Brain microvascular endothelial cell (primary cell): ENCODE measurements at regions not wholly inside any gene's neighbourhood (a gene's known extent, or its start where the extent isn't known, plus 50 kb on each side); places are given as distances from the start of the nearest gene placed in this dataset.

Experiments used
- DNase-seq: peaks from one replicate; pipeline ENCODE4 v3.0.0-alpha.2; 2020
- H3K27ac ChIP-seq: fragments of 250-450 bp; sonication (Bioruptor Pico); 2 replicates; pipeline ENCODE4 v1.5.1; 2020; ENCODE audit warnings: mild to moderate bottlenecking, moderate library complexity
- H3K27me3 ChIP-seq: fragments of 250-450 bp; sonication (Bioruptor Pico); replicated peaks from 2 replicates; pipeline ENCODE4 v1.5.1; 2020; ENCODE audit warnings: mild to moderate bottlenecking
- H3K36me3 ChIP-seq: fragments of 250-450 bp; sonication (Bioruptor Pico); replicated peaks from 2 replicates; pipeline ENCODE4 v1.5.1; 2020; ENCODE audit warnings: mild to moderate bottlenecking
- H3K4me3 ChIP-seq: 2 replicates; pipeline ENCODE4 v1.5.1; 2011; ENCODE audit warnings: low read depth, mild to moderate bottlenecking, control low read depth, low read length, moderate library complexity
- CTCF ChIP-seq: IDR thresholded peaks from 2 replicates; pipeline ENCODE4 v1.5.1; 2011; ENCODE audit warnings: low read depth, mild to moderate bottlenecking, moderate library complexity, low read length, control low read depth, inconsistent platforms; ENCODE audit errors: missing control alignments
- in situ Hi-C: cut with HindIII; loops from 2 replicates; pipeline ENCODE4 v1.10.0; 2017; ENCODE audit warnings: low sequenced_read_pairs, low pct_ligation_motif_present

- DNase-seq: no peak
- no peak overlapping the region for H3K27ac ChIP-seq
- TF ChIP-seq CTCF: no peak
- H3K4me3 ChIP-seq: no peak overlapping the region
- no peaks in the 10 kb centered on the region for H3K27me3 ChIP-seq
- H3K36me3 ChIP-seq: no peaks in the 10 kb centered on the region
- in situ Hi-C loops: no loop called here
Observed at GRCh38 chr16:86877108-86877507, 298.8 kb downstream of the FOXL1 start.

GRCh38 chr16:86877835-86878234 is 299.5 kb downstream of the FOXL1 start:
- in situ Hi-C loops: no loop called here
- Histone ChIP-seq H3K27ac (no peak overlapping the region), H3K4me3 (no peak overlapping the region), H3K27me3 (no peaks in the 10 kb centered on the region), H3K36me3 (no peaks in the 10 kb centered on the region)
- DNase-seq: no peak
- no peak for TF ChIP-seq CTCF

- no peak for DNase-seq
- Histone ChIP-seq H3K27ac (no peak overlapping the region), H3K4me3 (no peak overlapping the region), H3K36me3 (no peaks in the 10 kb centered on the region), H3K27me3 (no peaks in the 10 kb centered on the region)
- no peak for TF ChIP-seq CTCF
- in situ Hi-C loops: no loop called here
Observed at GRCh38 chr16:86878236-86879080, 300.1 kb downstream of the FOXL1 start.

GRCh38 chr16:86879268-86879667 is 300.9 kb downstream of the FOXL1 start:
- no peak overlapping the region for H3K27ac ChIP-seq
- H3K36me3 ChIP-seq: no peaks in the 10 kb centered on the region
- H3K27me3 ChIP-seq: no peaks in the 10 kb centered on the region
- TF ChIP-seq CTCF: no peak
- in situ Hi-C loops: no loop called here
- DNase-seq: no peak
- H3K4me3 ChIP-seq: no peak overlapping the region

GRCh38 chr16:86880316-86881117 is 302.2 kb downstream of the FOXL1 start:
- in situ Hi-C loops: no loop called here
- Histone ChIP-seq H3K27me3 (no peaks in the 10 kb centered on the region), H3K36me3 (no peaks in the 10 kb centered on the region), H3K4me3 (no peak overlapping the region), H3K27ac (no peak overlapping the region)
- TF ChIP-seq CTCF: no peak
- no peak for DNase-seq
